ENCODE measurements at regions not wholly inside any gene's neighbourhood (a gene's known extent, or its start where the extent isn't known, plus 50 kb on each side); places are given as distances from the start of the nearest gene placed in this dataset.

DNA sequence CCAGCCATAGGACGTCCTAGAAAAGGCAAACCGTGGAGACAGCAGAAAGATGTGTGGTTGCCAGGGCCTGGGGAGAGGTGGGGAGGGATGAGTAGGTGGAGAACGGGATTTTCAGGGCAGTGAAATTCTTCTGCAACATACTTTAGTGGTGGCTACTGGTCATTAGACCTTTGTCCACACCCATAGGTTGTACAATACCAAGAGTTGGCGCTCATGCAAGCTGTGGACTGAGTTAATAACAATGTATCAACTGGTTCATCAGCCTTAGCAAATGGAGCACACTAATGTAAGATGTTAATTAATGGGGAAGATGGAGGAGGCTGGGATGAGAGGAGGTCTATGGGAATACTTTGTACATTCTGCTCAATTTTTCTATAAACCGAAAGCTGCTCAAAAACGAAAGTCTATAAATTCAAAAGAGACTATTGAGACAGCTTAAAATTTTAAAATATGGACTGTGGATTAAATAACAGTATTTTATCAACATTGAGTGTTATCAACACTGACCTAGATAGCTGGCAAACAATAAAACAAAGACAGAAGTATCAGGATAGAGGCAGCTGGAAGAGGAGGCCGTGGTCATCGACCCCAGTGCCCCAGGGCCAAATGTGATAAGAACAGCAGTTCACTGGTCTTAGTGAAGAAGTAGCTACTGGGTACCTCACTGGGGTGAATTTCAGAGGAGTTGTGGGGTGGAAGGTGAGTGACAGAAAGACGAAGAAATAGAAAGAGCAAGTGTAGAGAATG is 90.9 kb downstream of the SYNE3 start:
- Histone ChIP-seq H3K4me1 (ENCODE audit: control insufficient read depth in 4 of 4, insufficient read depth in 4 of 4, low read length in 3 of 4) (peaks cover 0 to 13% (median 11%) of the 10 kb centered on the region in 4 donors), H3K4me3 (ENCODE audit: low read depth in 1 of 3, low read length in 3 of 3) (no peak overlapping the region), H3K9me3 (ENCODE audit: control insufficient read depth in 4 of 4, low read length in 3 of 4) (no peaks in the 10 kb centered on the region), H3K36me3 (ENCODE audit: control insufficient read depth in 4 of 4, insufficient read depth in 3 of 4, low read depth in 1 of 4, low read length in 3 of 4) (peaks cover 0 to 13% (median 6%) of the 10 kb centered on the region in 4 donors), H3K27ac (ENCODE audit: low read depth in 1 of 2, low read length in 2 of 2) (no peak overlapping the region), H3K27me3 (ENCODE audit: control insufficient read depth in 4 of 4, insufficient read depth in 4 of 4, low read length in 3 of 4) (no peaks in the 10 kb centered on the region), H3K9ac (ENCODE audit: low read depth in 1 of 2, low read length in 2 of 2) (no peak overlapping the region)
- 74% methylated on average over 9 of the region's 9 CpGs for WGBS
- DNase-seq (ENCODE audit: low spot score), result no peak
- TF ChIP-seq EGR1 (IDR thresholded peaks at IDR 0.05; ENCODE audit: low read depth in 2 of 2), result no peak
- TF ChIP-seq FOXA2 (IDR thresholded peaks at IDR 0.05), result no peak
- TF ChIP-seq, protein P1, sequence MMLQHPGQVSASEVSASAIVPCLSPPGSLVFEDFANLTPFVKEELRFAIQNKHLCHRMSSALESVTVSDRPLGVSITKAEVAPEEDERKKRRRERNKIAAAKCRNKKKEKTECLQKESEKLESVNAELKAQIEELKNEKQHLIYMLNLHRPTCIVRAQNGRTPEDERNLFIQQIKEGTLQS (IDR thresholded peaks at IDR 0.05), result peak; percentile 10
- peak; percentile 41 to 44 for TF ChIP-seq HNF4A (conservative IDR thresholded peaks at IDR 0.05)
- TF ChIP-seq, protein P2, sequence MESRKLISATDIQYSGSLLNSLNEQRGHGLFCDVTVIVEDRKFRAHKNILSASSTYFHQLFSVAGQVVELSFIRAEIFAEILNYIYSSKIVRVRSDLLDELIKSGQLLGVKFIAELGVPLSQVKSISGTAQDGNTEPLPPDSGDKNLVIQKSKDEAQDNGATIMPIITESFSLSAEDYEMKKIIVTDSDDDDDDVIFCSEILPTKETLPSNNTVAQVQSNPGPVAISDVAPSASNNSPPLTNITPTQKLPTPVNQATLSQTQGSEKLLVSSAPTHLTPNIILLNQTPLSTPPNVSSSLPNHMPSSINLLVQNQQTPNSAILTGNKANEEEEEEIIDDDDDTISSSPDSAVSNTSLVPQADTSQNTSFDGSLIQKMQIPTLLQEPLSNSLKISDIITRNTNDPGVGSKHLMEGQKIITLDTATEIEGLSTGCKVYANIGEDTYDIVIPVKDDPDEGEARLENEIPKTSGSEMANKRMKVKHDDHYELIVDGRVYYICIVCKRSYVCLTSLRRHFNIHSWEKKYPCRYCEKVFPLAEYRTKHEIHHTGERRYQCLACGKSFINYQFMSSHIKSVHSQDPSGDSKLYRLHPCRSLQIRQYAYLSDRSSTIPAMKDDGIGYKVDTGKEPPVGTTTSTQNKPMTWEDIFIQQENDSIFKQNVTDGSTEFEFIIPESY (IDR thresholded peaks at IDR 0.05), result no peak
- TF ChIP-seq RXRA (IDR thresholded peaks at IDR 0.05), result peak; percentile 60 to 68

DNA sequence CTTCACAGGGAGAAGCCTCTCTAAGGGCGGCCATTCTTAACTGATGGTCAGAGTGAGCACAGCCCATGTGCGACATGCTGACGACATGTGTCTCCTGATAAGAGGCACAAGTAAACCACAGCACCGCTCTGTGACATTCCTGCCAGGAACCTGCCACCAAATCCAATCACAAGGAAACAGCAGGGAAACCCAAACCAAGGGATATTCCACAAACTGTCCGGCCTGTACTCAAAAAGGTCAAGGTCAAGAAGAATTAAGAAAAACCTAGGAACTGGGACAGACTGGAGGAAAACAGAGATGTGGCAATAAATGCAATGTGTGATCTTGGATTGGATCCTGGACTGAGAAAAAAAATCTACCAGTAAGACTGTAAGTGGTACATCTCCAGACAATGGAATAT is 91.9 kb downstream of the SYNE3 start:
- Histone ChIP-seq H3K4me1 (ENCODE audit: control insufficient read depth in 4 of 4, insufficient read depth in 4 of 4, low read length in 3 of 4) (peaks cover 0 to 13% (median 11%) of the 10 kb centered on the region in 4 donors), H3K36me3 (ENCODE audit: control insufficient read depth in 4 of 4, insufficient read depth in 3 of 4, low read depth in 1 of 4, low read length in 3 of 4) (peaks cover 0 to 19% (median 6%) of the 10 kb centered on the region in 4 donors), H3K4me3 (ENCODE audit: low read depth in 1 of 3, low read length in 3 of 3) (no peak overlapping the region), H3K27me3 (ENCODE audit: control insufficient read depth in 4 of 4, insufficient read depth in 4 of 4, low read length in 3 of 4) (no peaks in the 10 kb centered on the region), H3K27ac (ENCODE audit: low read depth in 1 of 2, low read length in 2 of 2) (no peak overlapping the region), H3K9me3 (ENCODE audit: control insufficient read depth in 4 of 4, low read length in 3 of 4) (no peaks in the 10 kb centered on the region), H3K9ac (ENCODE audit: low read depth in 1 of 2, low read length in 2 of 2) (no peak overlapping the region)
- 72% methylated on average over 5 of the region's 5 CpGs for WGBS
- TF ChIP-seq RXRA (IDR thresholded peaks at IDR 0.05), result peak in 1 of 2 donors; percentile 40
- no peak for TF ChIP-seq RAD21 (IDR thresholded peaks at IDR 0.05)
- peak; percentile 10 to 26 for TF ChIP-seq HNF4A (conservative IDR thresholded peaks at IDR 0.05)
- TF ChIP-seq NR2F2 (IDR thresholded peaks at IDR 0.05), result peak; percentile 73
- no peak for TF ChIP-seq GABPA (IDR thresholded peaks at IDR 0.05 in 1 of 2, conservative IDR thresholded peaks at IDR 0.05 in 1 of 2)
- no peak for DNase-seq (ENCODE audit: low spot score)

DNA sequence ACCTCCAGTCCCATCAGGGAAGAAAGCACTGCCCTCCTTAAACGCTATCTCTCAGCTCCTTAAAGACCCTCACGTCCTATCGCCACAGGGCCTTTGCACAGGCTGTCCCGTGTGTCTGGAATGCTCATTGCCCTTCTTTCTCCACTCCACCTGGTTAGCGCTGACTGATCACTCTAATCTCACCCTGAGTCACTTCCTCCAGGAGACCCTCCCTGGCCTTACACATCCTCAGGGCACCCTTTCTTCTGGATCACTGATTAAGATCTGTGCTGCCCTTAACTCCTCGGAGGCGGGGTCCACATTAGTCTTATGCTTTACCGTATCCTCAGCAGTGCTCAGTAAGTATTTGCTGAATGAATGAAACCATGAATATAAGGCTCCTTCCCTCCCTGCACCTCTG is 94.7 kb downstream of the SYNE3 start:
- DNase-seq (ENCODE audit: low spot score), result no peak
- WGBS, result 86% methylated on average over 8 of the region's 8 CpGs
- no peak for TF ChIP-seq RAD21 (IDR thresholded peaks at IDR 0.05)
- no peak for TF ChIP-seq TAF1 (conservative IDR thresholded peaks at IDR 0.05)
- no peak for TF ChIP-seq RXRA (IDR thresholded peaks at IDR 0.05)
- TF ChIP-seq HNF4G (IDR thresholded peaks at IDR 0.05), result no peak
- TF ChIP-seq, protein P2 (IDR thresholded peaks at IDR 0.05), result no peak
- TF ChIP-seq NR2F2 (IDR thresholded peaks at IDR 0.05), result no peak
- TF ChIP-seq GABPA (IDR thresholded peaks at IDR 0.05 in 1 of 2, conservative IDR thresholded peaks at IDR 0.05 in 1 of 2), result no peak
- TF ChIP-seq FOXA1 (IDR thresholded peaks at IDR 0.05), result no peak
- no peak for TF ChIP-seq HNF4A (conservative IDR thresholded peaks at IDR 0.05)

More for the DNA sequence above, 94.7 kb downstream of the SYNE3 start:
- Histone ChIP-seq H3K9ac (ENCODE audit: low read depth in 1 of 2, low read length in 2 of 2) (no peak overlapping the region), H3K4me3 (ENCODE audit: low read depth in 1 of 3, low read length in 3 of 3) (no peak overlapping the region), H3K9me3 (ENCODE audit: control insufficient read depth in 4 of 4, low read length in 3 of 4) (no peaks in the 10 kb centered on the region), H3K27me3 (ENCODE audit: control insufficient read depth in 4 of 4, insufficient read depth in 4 of 4, low read length in 3 of 4) (no peaks in the 10 kb centered on the region), H3K27ac (ENCODE audit: low read depth in 1 of 2, low read length in 2 of 2) (no peak overlapping the region), H3K36me3 (ENCODE audit: control insufficient read depth in 4 of 4, insufficient read depth in 3 of 4, low read depth in 1 of 4, low read length in 3 of 4) (peaks cover 0 to 25% (median 12%) of the 10 kb centered on the region in 4 donors), H3K4me1 (ENCODE audit: control insufficient read depth in 4 of 4, insufficient read depth in 4 of 4, low read length in 3 of 4) (peaks cover 0 to 13% (median 11%) of the 10 kb centered on the region in 4 donors)

All from liver (tissue), 7 donors.